ENCODE measurements at regions not wholly inside any gene's neighbourhood (a gene's known extent, or its start where the extent isn't known, plus 50 kb on each side); places are given as distances from the start of the nearest gene placed in this dataset.

DNA sequence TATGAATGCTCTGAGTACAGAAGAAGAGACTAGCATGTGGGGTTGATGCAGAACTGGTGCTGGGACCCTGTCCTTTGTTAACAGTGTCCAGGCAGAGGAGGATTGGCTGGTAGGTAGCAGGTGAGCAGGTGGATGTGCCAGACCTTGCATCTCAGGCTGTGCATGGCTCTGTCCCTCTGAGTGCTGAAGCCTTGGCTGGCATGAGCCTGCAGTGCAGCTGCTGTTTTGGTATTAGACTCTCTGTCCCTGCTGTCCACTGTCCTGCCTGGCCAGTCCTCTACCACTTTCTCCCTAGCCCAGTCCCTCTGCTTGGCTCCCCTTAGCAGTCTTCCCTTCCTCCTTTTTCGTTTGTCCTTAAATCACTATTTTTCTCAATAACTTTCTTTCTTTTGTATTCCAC is 213.6 kb upstream of the ZBED5 start:
- no peaks in the 10 kb centered on the region for H3K9me3 ChIP-seq (ENCODE audit: control insufficient read depth in 4 of 4, insufficient read depth in 3 of 4, low read length in 3 of 4)
- H3K4me1 ChIP-seq (ENCODE audit: control insufficient read depth in 5 of 5, insufficient read depth in 5 of 5, low read length in 5 of 5), result peaks cover 0 to 10% (median 0%) of the 10 kb centered on the region in 5 donors
- no peak overlapping the region for H3K4me3 ChIP-seq
- no peak for TF ChIP-seq CTCF (IDR thresholded peaks at IDR 0.05; ENCODE audit: control extremely low read depth, extremely low read depth)
- ATAC-seq (ENCODE audit: insufficient read depth, low FRiP score), result no peak
- H3K9ac ChIP-seq (ENCODE audit: insufficient read depth in 1 of 2, low read length in 2 of 2), result no peak overlapping the region
- no peaks in the 10 kb centered on the region for H3K36me3 ChIP-seq (ENCODE audit: control insufficient read depth in 4 of 4, insufficient read depth in 4 of 4, low read length in 4 of 4)
- peaks cover 0 to 3% (median 0%) of the 10 kb centered on the region in 3 donors for H3K27me3 ChIP-seq (ENCODE audit: control insufficient read depth in 3 of 3, insufficient read depth in 3 of 3, low read length in 2 of 3)
- no peak for DNase-seq
- WGBS, 2 donors, result 67 to 77% methylated on average over 1 of the region's 1 CpG
- H3K27ac ChIP-seq (ENCODE audit: low read depth in 1 of 2, low read length in 1 of 2), result no peak overlapping the region

- H3K36me3 ChIP-seq (ENCODE audit: control insufficient read depth in 4 of 4, insufficient read depth in 4 of 4, low read length in 4 of 4), result no peaks in the 10 kb centered on the region
- ATAC-seq (ENCODE audit: insufficient read depth, low FRiP score), result no peak
- no peak for TF ChIP-seq CTCF (IDR thresholded peaks at IDR 0.05; ENCODE audit: control extremely low read depth, extremely low read depth)
- H3K27me3 ChIP-seq (ENCODE audit: control insufficient read depth in 3 of 3, insufficient read depth in 3 of 3, low read length in 2 of 3), result peaks cover 0 to 3% (median 0%) of the 10 kb centered on the region in 3 donors
- no peak overlapping the region for H3K9ac ChIP-seq (ENCODE audit: insufficient read depth in 1 of 2, low read length in 2 of 2)
- H3K4me3 ChIP-seq, result no peak overlapping the region
- WGBS, 2 donors, result 76 to 81% methylated on average over 9 of the region's 9 CpGs
- H3K4me1 ChIP-seq (ENCODE audit: control insufficient read depth in 5 of 5, insufficient read depth in 5 of 5, low read length in 5 of 5), result peaks cover 0 to 5% (median 0%) of the 10 kb centered on the region in 5 donors
- no peak for DNase-seq
- H3K27ac ChIP-seq (ENCODE audit: low read depth in 1 of 2, low read length in 1 of 2), result no peak overlapping the region
- H3K9me3 ChIP-seq (ENCODE audit: control insufficient read depth in 4 of 4, insufficient read depth in 3 of 4, low read length in 3 of 4), result no peaks in the 10 kb centered on the region
These were observed 213.1 kb upstream of the ZBED5 start for GRCh38 chr11:11070976-11071375.

DNA sequence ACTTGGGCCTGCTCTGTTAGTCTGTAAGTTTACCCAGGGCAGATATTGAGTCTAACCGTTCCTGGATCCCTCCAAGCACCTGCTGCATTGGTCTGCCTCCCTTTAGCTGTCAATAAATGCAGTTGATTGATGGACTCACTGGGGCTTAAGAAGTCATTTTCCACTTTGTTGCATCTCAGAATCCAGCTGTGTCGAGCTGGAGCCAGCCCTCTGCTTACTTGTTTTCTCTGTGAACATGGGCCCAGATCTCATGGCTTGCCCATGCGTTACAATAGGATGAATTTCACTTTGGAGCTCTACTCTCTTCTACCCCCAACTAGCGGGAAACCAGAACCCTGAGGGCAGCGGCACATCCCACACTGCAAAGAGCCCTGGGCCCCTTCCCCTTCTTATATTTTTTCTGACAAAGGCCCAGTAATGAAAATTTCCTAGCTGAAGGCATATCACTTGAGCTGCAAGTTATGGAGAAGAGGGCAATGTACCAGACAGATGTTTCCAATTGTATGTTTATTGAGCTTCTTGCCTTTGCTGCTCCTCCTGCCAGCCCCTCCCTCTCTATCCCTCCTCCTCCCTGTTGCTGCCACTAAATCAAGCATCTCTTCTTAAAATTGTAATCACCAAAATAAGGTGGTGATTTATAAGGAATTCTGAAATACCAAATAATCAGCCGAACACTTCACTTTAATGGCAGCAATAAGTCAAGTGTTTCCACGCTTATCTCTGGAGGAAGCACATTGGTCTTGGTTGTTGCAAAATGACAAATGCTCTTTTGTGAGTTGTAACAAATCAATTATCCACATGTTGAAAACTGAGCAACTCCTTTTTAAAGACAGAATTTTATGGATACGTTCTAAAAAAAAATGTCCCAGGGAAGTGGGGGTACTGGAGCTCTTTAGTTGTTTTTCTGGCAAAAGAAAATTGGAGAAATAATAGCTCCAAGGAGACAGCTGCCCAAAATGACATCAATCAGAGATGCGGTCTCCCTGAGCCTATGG is 212.3 kb upstream of the ZBED5 start:
- Histone ChIP-seq H3K4me1 (ENCODE audit: control insufficient read depth in 5 of 5, insufficient read depth in 5 of 5, low read length in 5 of 5) (no peaks in the 10 kb centered on the region), H3K9ac (ENCODE audit: insufficient read depth in 1 of 2, low read length in 2 of 2) (no peak overlapping the region), H3K27me3 (ENCODE audit: control insufficient read depth in 3 of 3, insufficient read depth in 3 of 3, low read length in 2 of 3) (peaks cover 0 to 3% (median 0%) of the 10 kb centered on the region in 3 donors), H3K4me3 (no peak overlapping the region), H3K36me3 (ENCODE audit: control insufficient read depth in 4 of 4, insufficient read depth in 4 of 4, low read length in 4 of 4) (no peaks in the 10 kb centered on the region), H3K9me3 (ENCODE audit: control insufficient read depth in 4 of 4, insufficient read depth in 3 of 4, low read length in 3 of 4) (no peaks in the 10 kb centered on the region), H3K27ac (ENCODE audit: low read depth in 1 of 2, low read length in 1 of 2) (no peak overlapping the region)
- WGBS, 2 donors, result 89% methylated on average over 9 of the region's 9 CpGs
- no peak for DNase-seq
- TF ChIP-seq CTCF (IDR thresholded peaks at IDR 0.05; ENCODE audit: control extremely low read depth, extremely low read depth), result no peak
- ATAC-seq (ENCODE audit: insufficient read depth, low FRiP score), result no peak

Measured in lung (tissue), 11 donors.